Aorta (tissue), 5 donors: ENCODE measurements at regions not wholly inside any gene's neighbourhood (a gene's known extent, or its start where the extent isn't known, plus 50 kb on each side); places are given as distances from the start of the nearest gene placed in this dataset.
A peak's percentile ranks its signal among the peaks of the same experiment; 100 is the strongest.

Experiments
- ATAC-seq: fragments of 200-7000 bp; cut with Tn5 transposase; one replicate; pipeline ENCODE4 v1.9.1; 2022; ENCODE audit warnings: moderate library complexity; ENCODE audit not compliant: low FRiP score
- DNase-seq, 2 donors: peaks; one replicate each; pipeline ENCODE4 v3.0.0-alpha.2; 2020
- H3K27ac ChIP-seq, 2 donors: one replicate each; pipeline ENCODE4 v1.5.1; 2013; ENCODE audit warnings: low read length in 2 of 2, mild to moderate bottlenecking in 2 of 2, moderate library complexity in 2 of 2, control low read depth in 1 of 2, inconsistent platforms in 1 of 2, low read depth in 1 of 2
- H3K27me3 ChIP-seq, 2 donors: one replicate each; pipeline ENCODE4 v1.6.1; 2013; ENCODE audit warnings: control low read depth in 1 of 2, low read length in 1 of 2, mild to moderate bottlenecking in 1 of 2, moderate library complexity in 1 of 2; ENCODE audit not compliant: insufficient read depth in 2 of 2, control insufficient read depth in 1 of 2
- H3K36me3 ChIP-seq, 2 donors: one replicate each; pipeline ENCODE4 v1.6.1; 2013; ENCODE audit warnings: control low read depth in 1 of 2, low read length in 1 of 2, mild to moderate bottlenecking in 1 of 2; ENCODE audit not compliant: insufficient read depth in 2 of 2, control insufficient read depth in 1 of 2
- H3K4me1 ChIP-seq, 2 donors: one replicate each; pipeline ENCODE4 v1.6.1; 2013; ENCODE audit warnings: low read length in 2 of 2, control low read depth in 1 of 2, mild to moderate bottlenecking in 1 of 2, moderate library complexity in 1 of 2; ENCODE audit not compliant: insufficient read depth in 2 of 2, control insufficient read depth in 1 of 2
- H3K4me3 ChIP-seq, 2 donors: one replicate each; pipeline ENCODE4 v1.5.1; 2013; ENCODE audit warnings: low read length in 2 of 2, control low read depth in 1 of 2, mild to moderate bottlenecking in 1 of 2
- H3K9me3 ChIP-seq: one replicate; pipeline ENCODE4 v1.6.1; 2013; ENCODE audit warnings: mild to moderate bottlenecking, low read length; ENCODE audit not compliant: control insufficient read depth
- WGBS, 2 donors: extraction: QIAGEN DNeasy Blood & Tissue Kit; methylation state at CpG; one replicate each; pipeline ENCODE4 v1.1.7; 2013; 5-methylcytosine and 5-hydroxymethylcytosine counted together
- intact Hi-C, 2 donors: fragments of 100-400 bp; cut with DNase I; formaldehyde crosslinking; loops; one replicate each; pipeline versions ENCODE4 v1.14.2 to v1.15.0; 2022
- donor health status: healthy with polysubstance abuse.
- donor health status: Bipolar disorder and iron deficiency.
- donor health status: DM: no; HTN: no; CAD: no.
- donor health status: DM: no; HTN: no; CAD: no.
- donor health status: DM: yes; HTN: yes; CAD: no.

- no peaks in the 10 kb centered on the region for H3K27me3 ChIP-seq
- no peak overlapping the region for H3K27ac ChIP-seq
- DNase-seq (peak; percentile 51 to 74), ATAC-seq (peak; percentile 40)
- H3K9me3 ChIP-seq: no peaks in the 10 kb centered on the region
- H3K4me3 ChIP-seq: no peak overlapping the region
- 38 to 41% methylated on average over 16 of the region's 16 CpGs for WGBS, 2 donors
- intact Hi-C loops: no loop called here
- H3K4me1 ChIP-seq: no peaks in the 10 kb centered on the region
- H3K36me3 ChIP-seq: no peaks in the 10 kb centered on the region
Observed at GRCh38 chr2:239716536-239717318, 308.4 kb downstream of the NDUFA10 start.

- H3K36me3 ChIP-seq: no peaks in the 10 kb centered on the region
- H3K4me1 ChIP-seq: no peaks in the 10 kb centered on the region
- 93 to 94% methylated on average over 6 of the region's 6 CpGs for WGBS, 2 donors
- no peak overlapping the region for H3K27ac ChIP-seq
- no peaks in the 10 kb centered on the region for H3K9me3 ChIP-seq
- ATAC-seq (no peak), DNase-seq (no peak)
- no peak overlapping the region for H3K4me3 ChIP-seq
- intact Hi-C loops: no loop called here
- no peaks in the 10 kb centered on the region for H3K27me3 ChIP-seq
Observed at GRCh38 chr2:239716009-239716408, 309.1 kb downstream of the NDUFA10 start.

GRCh38 chr2:239715606-239716005, 309.5 kb downstream of the NDUFA10 start:
- intact Hi-C loops: no loop called here
- Histone ChIP-seq H3K36me3 (no peaks in the 10 kb centered on the region), H3K27ac (no peak overlapping the region), H3K27me3 (no peaks in the 10 kb centered on the region), H3K9me3 (no peaks in the 10 kb centered on the region), H3K4me1 (no peaks in the 10 kb centered on the region), H3K4me3 (no peak overlapping the region)
- ATAC-seq (no peak), DNase-seq (peak; percentile 35 to 69)
- 93 to 95% methylated on average over 15 of the region's 15 CpGs for WGBS, 2 donors

GRCh38 chr2:239715202-239715601, 309.9 kb downstream of the NDUFA10 start:
- intact Hi-C loops: no loop called here
- Histone ChIP-seq H3K27ac (no peak overlapping the region), H3K9me3 (no peaks in the 10 kb centered on the region), H3K36me3 (no peaks in the 10 kb centered on the region), H3K4me3 (no peak overlapping the region), H3K27me3 (no peaks in the 10 kb centered on the region), H3K4me1 (no peaks in the 10 kb centered on the region)
- ATAC-seq (no peak), DNase-seq (peak; percentile 30 to 55)
- 93 to 98% methylated on average over 9 of the region's 9 CpGs for WGBS, 2 donors

- ATAC-seq: no peak
- Histone ChIP-seq H3K9me3 (no peaks in the 10 kb centered on the region), H3K4me1 (no peaks in the 10 kb centered on the region), H3K4me3 (no peak overlapping the region), H3K36me3 (no peaks in the 10 kb centered on the region), H3K27ac (no peak overlapping the region), H3K27me3 (no peaks in the 10 kb centered on the region)
- peak; percentile 12 to 15 for DNase-seq
- intact Hi-C loops: no loop called here
- WGBS, 2 donors: 81 to 87% methylated on average over 6 of the region's 6 CpGs
Observed at GRCh38 chr2:239714116-239714515, 311.0 kb downstream of the NDUFA10 start.

GRCh38 chr2:239712755-239713154, 311.9 kb upstream of the HDAC4 start:
- H3K9me3 ChIP-seq: no peaks in the 10 kb centered on the region

GRCh38 chr2:239711911-239712570, 311.2 kb upstream of the HDAC4 start:
- no peak overlapping the region for H3K4me3 ChIP-seq
- 92% methylated on average over 8 of the region's 8 CpGs for WGBS, 2 donors
- DNase-seq (peak; percentile 34 to 61), ATAC-seq (no peak)
- H3K27ac ChIP-seq: no peak overlapping the region
- no peaks in the 10 kb centered on the region for H3K4me1 ChIP-seq
- H3K36me3 ChIP-seq: no peaks in the 10 kb centered on the region
- H3K9me3 ChIP-seq: no peaks in the 10 kb centered on the region
- H3K27me3 ChIP-seq: no peaks in the 10 kb centered on the region
- intact Hi-C loops: no loop called here

More at GRCh38 chr2:239712755-239713154, 311.9 kb upstream of the HDAC4 start:
- H3K27ac ChIP-seq: no peak overlapping the region
- H3K27me3 ChIP-seq: no peaks in the 10 kb centered on the region
- DNase-seq: no peak
- no peak for ATAC-seq
- intact Hi-C loops: no loop called here
- H3K36me3 ChIP-seq: no peaks in the 10 kb centered on the region
- 94 to 95% methylated on average over 3 of the region's 3 CpGs for WGBS, 2 donors
- no peaks in the 10 kb centered on the region for H3K4me1 ChIP-seq
- no peak overlapping the region for H3K4me3 ChIP-seq

GRCh38 chr2:239710953-239711861, 310.4 kb upstream of the HDAC4 start:
- WGBS, 2 donors: 71% methylated on average over 7 of the region's 7 CpGs
- ATAC-seq: no peak
- Histone ChIP-seq H3K4me1 (no peaks in the 10 kb centered on the region), H3K36me3 (no peaks in the 10 kb centered on the region), H3K9me3 (no peaks in the 10 kb centered on the region), H3K27me3 (no peaks in the 10 kb centered on the region), H3K27ac (no peak overlapping the region), H3K4me3 (no peak overlapping the region)
- intact Hi-C loops: no loop called here
- DNase-seq: peak; percentile 19 to 40
